ENCODE measurements at regions not wholly inside any gene's neighbourhood (a gene's known extent, or its start where the extent isn't known, plus 50 kb on each side); places are given as distances from the start of the nearest gene placed in this dataset.

DNA sequence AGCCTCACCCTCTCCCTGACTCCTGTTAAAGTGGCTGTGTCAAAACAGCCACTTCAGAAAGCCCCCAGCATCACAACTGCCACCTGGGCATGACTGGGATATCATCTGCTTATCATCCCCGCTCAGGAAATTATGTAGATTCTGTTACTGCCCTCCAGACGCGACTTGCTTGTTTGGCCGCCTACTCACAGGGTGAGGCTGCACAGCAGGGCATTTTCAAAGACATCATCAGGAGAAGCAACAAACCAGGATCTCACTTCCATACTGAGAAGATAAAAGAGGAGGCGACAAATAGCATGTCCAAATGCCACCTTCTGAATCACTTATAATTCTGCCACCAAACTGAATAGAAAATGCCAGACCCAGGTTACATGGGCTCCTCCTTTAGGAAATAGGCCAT is 94.8 kb downstream of the MIS18A start:
- TF ChIP-seq, protein P1, sequence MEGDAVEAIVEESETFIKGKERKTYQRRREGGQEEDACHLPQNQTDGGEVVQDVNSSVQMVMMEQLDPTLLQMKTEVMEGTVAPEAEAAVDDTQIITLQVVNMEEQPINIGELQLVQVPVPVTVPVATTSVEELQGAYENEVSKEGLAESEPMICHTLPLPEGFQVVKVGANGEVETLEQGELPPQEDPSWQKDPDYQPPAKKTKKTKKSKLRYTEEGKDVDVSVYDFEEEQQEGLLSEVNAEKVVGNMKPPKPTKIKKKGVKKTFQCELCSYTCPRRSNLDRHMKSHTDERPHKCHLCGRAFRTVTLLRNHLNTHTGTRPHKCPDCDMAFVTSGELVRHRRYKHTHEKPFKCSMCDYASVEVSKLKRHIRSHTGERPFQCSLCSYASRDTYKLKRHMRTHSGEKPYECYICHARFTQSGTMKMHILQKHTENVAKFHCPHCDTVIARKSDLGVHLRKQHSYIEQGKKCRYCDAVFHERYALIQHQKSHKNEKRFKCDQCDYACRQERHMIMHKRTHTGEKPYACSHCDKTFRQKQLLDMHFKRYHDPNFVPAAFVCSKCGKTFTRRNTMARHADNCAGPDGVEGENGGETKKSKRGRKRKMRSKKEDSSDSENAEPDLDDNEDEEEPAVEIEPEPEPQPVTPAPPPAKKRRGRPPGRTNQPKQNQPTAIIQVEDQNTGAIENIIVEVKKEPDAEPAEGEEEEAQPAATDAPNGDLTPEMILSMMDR (IDR thresholded peaks at IDR 0.05; ENCODE audit: low read depth, low read length) = no peak
- TF ChIP-seq EZH2phosphoT487 (IDR thresholded peaks at IDR 0.05; ENCODE audit: low read depth) = no peak

Measured in OCI-LY3 (cell line).